Stimulated activated CD8-positive, alpha-beta memory T cell treated with anti-CD3 and anti-CD28 coated beads, Interleukin-7, amount 100 ng/mL, for 24 hours (primary cell): ENCODE measurements at regions not wholly inside any gene's neighbourhood (a gene's known extent, or its start where the extent isn't known, plus 50 kb on each side); places are given as distances from the start of the nearest gene placed in this dataset.
"Not testable (repeated sequence)": the region's sequence is repeated elsewhere in the genome, so short reads cannot be mapped to it uniquely, and the experiment has no call there.

Experiments used
- DNase-seq: peaks from one replicate; pipeline ENCODE4 v3.0.0-alpha.2; 2020; ENCODE audit warnings: low read depth

DNA sequence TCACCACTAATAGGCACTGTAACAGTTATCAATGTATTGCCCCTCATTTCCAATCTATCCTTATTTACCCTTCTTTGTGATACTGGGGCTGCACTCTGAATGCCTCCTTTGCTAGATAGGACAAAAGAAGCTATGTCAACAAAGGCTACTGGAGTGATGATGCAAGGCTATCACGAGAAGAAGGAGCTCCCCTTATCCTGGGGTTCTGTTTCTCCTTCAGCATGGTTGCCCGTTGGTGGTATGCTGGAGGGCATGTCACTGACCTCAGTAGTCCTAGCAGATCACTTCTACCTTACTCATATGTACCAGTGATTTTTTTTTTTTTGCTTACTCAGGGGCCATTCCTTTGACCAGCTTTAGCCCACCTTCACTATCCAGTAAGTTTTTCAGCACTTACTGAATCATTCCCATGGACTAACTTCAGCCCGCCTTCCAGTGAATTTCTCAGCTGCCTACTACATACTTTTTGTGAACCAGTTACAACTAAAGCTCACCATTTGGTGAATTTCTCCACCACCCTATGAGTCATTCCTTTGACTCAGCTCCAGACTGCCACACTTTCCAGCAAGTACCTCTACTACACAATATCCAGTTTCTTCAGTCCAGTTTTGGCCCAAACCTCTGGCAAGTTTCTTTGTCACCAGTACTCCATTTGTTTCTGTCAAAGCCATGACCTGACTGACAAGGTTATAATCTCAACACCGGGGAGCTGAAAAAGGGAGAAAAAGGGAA, 944.5 kb downstream of the KCNT2 start:
- no peak for DNase-seq

DNA sequence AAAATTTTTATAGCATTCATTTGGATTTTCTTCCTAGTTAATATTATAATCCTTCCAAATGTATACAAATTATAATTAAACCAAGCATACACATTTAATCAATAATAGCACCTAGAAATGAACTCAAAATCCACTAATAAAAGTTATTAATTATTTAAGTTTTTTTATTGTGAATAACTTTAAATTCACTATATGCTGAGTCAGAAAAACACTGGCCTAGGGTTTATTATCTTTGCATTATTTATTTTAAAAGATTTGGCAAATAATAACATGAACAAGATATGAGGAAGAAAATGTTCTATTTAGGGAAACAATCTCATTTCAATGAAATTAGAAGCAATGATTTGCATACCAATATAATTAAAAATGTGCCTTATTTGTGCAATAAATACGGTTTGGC, 951.5 kb downstream of the KCNT2 start:
- DNase-seq: no peak

DNA sequence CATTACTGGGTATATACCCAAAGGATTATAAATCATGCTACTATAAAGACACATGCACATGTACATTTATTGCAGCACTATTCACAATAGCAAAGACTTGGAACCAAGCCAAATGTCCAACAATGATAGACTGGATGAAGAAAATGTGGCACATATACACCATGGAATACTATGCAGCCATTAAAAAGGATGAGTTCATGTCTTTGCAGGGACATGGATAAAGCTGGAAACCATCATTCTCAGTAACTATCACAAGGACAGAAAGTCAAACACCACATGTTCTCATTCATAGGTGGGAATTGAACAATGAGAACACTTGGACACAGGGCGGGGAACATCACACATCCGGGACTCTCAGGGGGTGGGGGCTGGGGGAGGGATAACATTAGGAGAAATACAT, 959.4 kb downstream of the KCNT2 start:
- not testable (repeated sequence) for DNase-seq

DNA sequence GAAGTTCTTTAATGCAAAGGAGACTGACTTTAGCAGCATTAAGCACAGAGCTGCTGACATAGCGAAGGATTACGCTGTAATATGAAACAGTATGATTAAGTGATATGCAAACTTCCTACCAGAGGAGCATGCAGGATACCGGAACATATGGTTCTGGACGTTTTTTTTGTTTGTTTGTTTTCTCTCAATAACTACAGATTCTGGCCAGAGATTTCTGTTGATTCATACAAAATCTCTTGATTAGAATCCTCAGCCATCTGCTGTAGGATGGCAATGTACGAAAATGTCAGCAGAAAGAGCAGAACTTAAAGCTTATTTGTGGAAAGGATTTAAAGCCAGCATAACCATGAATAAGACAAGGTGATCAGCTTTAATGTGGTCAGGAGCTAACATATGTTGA, 970.7 kb downstream of the KCNT2 start:
- no peak for DNase-seq

DNA sequence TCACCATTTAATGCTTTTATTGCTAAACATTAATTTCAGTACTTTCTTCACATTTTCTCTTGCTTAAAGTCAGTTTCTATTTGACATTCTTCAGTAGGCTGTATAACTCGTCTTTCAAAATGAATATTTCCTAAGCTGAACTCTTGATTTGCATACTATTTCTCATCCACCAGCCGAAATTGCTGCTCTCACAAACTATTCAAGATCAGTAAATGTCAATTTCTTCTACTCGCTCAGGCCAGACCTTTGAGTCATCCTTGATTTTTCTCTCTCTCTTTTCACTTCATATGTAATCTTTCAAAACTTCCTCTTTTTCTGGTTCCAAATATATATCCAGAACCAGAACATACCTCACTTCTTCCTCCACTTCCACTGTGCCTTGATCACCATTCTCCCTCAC, 990.0 kb downstream of the KCNT2 start:
- DNase-seq: no peak

DNA sequence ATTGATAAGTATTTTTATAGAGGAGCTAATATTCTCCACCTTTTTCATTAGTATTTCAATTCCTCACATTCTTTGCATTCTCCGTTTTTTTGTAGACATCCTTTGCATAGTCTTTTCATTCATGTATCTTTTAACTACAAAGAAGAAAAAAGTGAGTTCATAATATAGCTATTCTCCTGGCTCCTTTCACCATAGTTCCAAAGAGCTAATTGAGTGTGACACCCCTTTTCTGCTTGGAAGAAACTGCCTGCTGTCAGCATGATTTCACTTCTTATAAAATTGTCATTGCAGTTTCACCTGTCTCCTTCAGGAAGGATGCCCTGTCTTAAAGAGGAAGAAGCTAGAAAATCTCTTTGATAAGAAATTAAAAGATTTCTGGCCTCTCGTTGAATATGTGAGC, 991.1 kb downstream of the KCNT2 start:
- DNase-seq: no peak

DNA sequence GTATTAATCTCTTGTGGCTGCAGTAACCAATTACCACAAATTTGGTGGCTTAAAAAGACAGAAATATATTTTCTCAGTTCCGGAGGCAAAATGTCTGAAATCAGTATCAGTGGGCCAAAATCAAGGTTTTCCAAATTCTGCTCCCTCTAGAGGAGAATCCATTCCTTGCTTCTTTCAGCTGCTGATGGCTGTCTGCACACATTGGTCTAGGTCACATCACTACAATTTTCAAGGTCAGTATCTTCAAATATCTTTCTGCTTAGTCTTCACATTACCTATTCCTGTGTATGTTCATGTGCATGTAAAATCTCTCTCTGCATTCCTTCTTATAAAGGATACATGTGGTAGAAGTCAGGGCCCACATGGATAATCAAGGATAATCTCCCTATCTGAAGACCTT, 999.4 kb downstream of the KCNT2 start:
- no peak for DNase-seq

DNA sequence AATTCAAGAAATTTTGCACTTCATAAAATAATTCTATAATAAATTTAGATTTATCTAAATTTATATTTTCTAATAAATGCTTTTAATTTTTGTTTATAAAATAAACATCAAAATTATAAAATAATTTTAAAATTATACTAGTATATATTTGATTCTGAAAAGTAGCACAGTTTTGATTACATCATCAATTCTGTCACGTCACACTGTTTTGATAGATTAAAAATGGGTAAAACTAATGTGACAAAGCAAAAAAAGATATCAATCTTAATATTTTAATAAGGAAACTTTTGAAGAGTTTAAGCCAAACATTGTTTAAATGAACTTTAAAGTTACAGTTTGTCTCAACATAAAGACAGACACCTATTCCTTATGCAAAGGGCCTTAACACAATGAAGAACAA, 1001.8 kb downstream of the KCNT2 start:
- DNase-seq: no peak

DNA sequence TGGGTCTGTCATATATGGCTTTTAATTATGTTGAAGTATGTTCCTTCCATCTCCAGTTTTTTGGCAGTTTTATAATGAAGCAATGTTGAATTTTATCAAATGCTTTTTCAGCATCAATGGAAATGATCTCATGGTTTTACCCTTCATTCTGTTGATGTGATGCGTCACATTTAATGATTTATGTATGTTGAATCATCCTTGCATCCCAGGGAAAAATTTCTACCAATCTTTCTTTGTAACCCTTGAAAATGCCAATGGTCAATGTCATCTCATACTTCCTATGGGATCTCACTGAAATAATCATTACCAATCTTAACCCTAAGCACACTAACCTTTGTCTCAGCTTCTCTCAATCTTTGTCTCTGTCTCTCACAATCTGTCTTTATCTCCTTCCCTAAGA, 1004.0 kb downstream of the KCNT2 start:
- no peak for DNase-seq

DNA sequence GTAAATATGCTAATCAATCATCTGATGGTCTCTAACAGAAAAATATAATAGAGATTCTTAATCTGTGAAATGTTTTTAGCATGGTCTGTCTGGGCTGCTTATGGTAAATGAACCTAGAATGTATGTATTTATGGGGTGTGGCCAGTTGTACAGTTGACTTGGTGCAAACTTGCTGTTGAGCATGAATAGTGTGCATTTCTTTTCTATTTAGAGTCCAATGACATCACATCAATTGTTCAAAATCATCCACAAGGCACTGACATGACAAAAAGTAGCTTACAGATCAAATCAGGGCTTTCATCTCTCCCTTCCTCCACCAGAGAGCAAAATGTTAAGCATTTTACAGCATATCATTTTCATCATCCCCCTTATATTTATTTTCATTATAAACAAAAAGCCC, 1010.3 kb downstream of the KCNT2 start:
- no peak for DNase-seq

DNA sequence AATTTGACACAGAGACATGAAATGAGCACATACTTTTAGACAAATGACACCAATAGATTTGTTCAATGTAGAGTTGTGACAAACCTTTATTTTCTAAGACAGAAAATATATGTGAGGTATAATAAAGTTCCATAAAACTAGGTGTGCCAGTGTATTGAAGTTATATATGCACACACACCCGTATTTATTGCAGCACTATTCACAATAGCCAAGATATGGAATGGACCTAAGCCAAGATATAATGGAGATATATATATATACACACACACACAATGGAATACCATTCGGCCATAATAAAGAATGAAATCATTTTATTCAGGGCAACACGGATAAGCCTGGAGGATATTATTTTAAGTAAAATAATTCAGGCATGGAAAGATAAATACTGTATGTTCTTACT, 1013.5 kb downstream of the KCNT2 start:
- DNase-seq: no peak

DNA sequence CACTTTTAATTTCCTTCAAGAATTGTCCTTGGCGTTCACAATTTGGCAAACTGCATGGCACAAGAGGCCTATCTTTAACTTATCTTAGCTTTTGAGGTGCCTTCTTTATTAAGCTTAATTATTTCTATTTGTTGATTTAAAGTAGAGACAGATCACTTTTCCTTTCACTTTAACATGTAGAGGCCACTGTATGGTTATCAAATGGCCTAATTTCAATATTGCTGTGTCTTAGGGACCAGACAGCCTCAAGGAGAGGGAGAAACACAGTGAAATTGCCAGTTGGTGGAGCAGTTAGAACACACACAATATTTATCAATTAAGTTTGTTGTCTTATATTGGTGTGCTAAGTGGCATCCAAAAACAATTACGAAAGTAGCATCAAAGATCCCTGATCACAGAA, 1013.9 kb downstream of the KCNT2 start:
- no peak for DNase-seq

DNA sequence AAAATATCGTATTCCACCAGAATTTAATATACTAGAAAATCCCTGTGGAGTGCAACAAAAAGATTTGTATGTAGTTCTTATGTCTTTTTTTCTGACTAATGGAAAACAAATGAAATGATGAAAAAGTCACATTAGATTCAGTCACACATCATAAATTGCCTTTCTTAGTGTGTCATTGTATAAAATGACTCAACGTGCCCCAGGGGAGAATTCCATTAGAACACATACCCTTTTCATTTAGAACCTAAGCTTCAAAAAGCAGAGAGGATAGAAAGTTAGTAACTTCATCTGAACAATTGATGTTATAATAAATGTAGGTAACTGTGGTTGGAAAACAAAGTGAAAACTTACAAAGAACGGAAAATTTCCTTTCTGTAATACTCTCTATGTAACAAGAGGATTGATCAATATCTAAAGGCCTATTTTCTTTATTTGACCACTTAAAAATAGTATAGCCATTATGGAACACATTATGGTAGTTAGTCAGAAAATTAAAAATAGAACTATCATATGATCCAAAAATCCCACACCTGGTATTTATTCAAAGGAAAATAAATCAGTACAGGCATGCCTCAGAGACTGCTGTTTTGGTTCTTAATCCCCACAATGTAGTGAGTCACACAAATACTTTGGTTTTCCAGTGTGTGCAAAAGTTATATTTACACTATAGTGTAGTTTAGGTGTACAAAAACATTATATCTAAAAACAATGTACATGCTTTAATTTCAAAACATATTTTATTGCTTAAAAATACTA, 1016.1 kb downstream of the KCNT2 start:
- no peak for DNase-seq

DNA sequence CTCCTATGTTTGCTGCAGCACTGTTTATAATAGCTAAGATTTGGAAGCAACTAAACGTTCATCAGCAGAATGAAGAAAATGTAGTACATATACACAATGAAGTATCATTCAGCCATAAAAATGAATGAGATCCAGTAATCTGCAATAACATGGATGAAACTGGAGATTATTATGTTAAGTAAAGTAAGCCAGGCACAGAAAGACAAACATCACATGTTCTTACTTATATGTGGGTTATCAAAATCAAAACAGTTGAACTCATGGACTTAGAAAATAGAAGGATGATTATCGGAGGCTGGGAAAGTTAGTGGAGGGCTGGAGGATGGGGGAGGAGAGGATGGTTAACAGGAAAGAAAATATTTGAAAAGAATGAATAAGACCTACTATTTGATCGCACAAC, 1017.6 kb downstream of the KCNT2 start:
- no peak for DNase-seq

DNA sequence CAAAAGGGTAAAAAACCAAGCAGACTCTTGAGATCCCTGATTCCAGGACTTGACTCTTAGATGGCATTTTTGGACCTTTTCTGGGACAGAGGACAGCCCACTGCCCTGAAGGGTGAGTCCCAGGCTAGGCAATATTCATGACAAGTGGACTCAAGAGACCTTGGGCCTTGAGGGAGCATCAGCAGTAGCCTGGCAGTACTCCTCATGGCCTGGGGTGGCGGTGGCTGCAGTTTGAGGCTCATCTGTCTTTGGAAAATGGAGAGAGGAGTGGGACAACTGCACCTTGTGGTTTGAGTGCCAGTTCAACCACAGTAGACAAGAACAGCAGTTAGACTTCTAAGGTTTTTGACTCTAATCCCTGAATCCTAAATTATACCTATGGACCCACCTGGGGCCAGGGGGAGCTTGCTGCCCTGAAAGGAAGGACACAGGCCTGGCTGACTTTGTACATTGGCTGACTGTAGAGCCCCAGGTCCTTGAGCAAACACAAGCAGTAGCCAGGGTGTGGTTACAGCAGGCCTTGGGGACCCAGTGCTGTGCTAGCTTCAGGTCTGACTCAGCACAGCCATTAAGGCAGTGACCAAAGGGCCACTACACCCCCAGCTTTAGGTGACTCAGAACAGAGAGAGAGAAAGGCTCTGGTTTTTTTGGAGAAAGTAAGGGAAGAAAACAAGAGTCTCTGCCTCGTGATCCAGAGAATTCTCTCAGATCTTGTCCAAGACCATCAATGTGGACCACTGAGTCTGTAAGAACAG, 1023.2 kb downstream of the KCNT2 start:
- no peak for DNase-seq

DNA sequence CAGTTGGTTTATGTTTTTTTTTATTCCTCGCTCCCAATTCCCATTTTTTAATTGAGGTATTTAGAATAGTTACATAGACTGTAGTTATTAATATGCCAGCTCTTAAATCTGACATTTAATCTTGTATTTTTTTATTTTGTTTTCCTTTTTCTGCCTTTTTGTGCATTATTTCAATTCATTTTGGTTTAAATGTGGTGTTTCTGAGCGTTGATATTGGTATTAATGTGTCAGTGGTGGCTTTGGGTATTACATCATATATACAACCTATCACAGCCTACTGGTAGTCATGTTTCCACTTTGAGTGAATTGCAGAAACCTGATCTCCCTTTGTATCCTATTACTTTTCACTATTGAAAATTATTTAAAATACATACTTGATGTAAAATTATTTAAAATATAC, 1027.3 kb downstream of the KCNT2 start:
- no peak for DNase-seq

DNA sequence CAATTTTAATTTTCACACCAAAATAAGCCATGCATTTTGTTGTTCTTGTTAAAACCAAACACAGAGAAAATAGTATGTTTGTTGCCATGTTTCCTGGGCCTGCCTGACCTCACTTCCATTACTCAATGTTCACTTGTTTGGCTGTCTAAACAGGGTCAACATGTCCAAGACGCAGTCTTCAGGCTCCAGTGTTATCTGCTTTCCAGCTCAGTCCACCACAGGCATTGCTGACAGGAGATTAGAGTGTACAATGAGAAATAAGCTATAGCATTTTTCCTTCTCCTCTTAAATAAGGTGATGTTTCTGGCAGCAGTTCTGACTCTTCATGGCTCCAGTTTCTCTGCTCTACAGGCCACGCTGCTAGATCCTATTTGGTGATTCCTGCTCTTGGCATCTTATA, 1030.5 kb downstream of the KCNT2 start:
- no peak for DNase-seq

DNA sequence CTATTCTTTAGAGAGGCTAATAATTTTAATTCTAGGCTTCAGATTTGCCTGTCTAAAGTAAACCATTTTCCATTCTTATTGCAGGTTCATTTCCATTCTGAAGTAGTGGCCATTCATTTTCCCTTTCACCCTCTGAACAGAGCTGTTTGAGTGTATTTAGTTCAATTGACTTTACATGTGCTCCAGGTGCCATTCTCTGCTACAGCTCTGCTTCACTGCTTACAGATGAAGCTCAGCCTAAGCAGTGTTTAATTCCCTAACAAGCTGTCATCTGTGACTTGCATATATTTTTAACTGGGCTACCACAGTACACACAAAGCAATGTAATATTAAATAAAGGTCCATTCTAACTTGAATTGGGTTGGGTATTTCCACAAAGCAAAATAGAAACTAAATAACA, 1031.6 kb downstream of the KCNT2 start:
- DNase-seq: no peak

DNA sequence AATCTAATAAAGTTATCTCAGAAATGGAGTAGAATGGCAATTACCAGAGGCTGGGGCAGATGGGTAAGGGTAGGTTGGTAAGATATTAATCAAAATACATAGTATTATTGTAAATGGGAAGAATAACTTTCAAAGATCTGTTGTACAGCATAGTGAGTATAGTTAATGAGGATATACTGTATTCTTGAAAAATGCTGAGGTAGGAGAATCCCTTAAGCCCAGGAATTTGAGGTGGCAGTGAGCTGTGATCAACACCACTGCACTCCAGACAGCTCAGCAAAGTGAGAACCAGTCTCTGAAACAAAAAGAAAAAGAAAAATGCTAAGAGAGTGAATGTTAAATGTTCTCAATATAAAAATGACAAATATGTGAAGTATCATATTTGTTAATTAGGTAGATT, 1033.7 kb downstream of the KCNT2 start:
- DNase-seq: no peak

DNA sequence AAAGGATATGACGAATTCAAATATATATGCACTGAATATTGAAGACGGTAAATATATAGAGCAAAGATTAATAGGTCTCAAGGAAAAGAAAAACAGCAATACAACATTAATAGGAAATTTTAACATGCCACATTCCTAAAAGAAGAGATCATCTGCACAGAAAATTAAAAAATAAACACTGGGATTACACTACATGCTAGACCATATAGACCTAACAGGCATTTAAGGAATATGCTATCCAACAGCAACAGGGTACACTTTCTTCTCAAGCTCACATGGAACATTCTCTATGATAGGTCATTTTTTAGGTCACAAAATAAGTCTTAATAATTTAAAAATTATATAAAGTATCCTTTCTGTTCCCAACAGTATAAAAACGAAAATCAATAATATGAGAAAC, 1038.3 kb downstream of the KCNT2 start:
- DNase-seq: no peak

DNA sequence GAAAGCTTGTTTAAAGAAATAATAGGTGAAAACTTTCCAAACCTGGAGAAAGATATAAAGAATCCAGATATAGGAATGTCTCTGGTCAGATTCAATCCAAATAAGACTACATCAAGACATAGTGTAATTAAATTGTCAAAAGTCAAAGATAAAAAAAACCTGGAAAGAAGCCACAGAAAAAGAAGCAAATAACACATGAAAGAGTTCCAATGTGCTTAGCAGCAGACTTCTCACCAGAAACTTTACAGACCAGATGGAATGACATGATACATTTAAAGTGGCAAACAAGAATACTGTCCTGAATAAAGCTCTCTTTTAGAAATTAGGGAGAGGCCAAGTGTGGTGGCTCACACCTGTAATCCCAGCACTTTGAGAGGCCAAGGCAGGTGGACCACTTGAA, 1039.9 kb downstream of the KCNT2 start:
- DNase-seq: no peak

DNA sequence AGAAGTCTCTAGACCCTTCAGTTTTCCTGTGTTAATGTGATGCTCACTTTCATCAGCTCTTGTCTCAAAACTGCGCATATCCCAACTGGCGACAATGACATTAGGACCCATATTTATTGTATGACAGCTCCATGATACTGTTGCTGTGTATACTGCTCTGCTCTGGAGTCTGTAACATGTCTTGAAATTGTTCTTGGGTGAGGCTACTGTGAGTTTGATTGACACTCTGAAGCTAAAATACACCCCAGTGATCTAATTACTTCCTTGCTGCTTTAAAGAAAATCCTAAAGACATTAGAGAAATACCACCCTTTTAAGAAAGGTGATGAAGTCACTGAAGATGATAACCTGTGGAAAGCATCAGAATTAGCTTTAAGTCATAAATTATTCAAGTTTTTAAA, 1046.2 kb downstream of the KCNT2 start:
- no peak for DNase-seq
